Retinal pigment epithelial cell (primary cell): ENCODE measurements at regions not wholly inside any gene's neighbourhood (a gene's known extent, or its start where the extent isn't known, plus 50 kb on each side); places are given as distances from the start of the nearest gene placed in this dataset.

Source experiments
- DNase-seq: peaks from one replicate; pipeline ENCODE4 v3.0.0-alpha.2; 2010; ENCODE audit warnings: low read depth
- H3K4me3 ChIP-seq: 2 replicates; pipeline ENCODE4 v1.5.1; 2011; ENCODE audit warnings: mild to moderate bottlenecking, low read length, control low read depth, moderate library complexity
- TF ChIP-seq, protein P1 (sequence below): conservative IDR thresholded peaks from 2 replicates; pipeline ENCODE4 v1.5.1; 2011; ENCODE audit warnings: low read depth, low read length, control low read depth, inconsistent platforms

DNA sequence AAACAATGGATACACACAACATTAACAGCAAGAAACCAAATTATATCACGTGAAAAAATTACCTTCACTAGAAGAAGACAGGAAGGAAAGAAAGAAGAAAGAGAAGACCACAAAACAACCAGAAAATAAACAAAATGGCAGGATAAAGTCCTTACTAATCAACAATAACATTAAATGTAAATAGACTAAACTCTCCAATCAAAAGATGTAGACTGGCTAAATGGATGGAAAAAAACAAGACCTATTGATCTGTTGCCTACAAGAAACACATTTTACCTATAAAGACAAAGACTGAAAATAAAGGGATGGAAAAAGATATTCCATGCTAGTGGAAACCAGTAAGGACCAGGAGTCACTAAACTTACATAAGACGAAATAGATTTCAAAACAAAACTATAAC, 167.0 kb upstream of the ZC3H15 start:
- DNase-seq: no peak
- no peak overlapping the region for H3K4me3 ChIP-seq
- TF ChIP-seq, protein P1, sequence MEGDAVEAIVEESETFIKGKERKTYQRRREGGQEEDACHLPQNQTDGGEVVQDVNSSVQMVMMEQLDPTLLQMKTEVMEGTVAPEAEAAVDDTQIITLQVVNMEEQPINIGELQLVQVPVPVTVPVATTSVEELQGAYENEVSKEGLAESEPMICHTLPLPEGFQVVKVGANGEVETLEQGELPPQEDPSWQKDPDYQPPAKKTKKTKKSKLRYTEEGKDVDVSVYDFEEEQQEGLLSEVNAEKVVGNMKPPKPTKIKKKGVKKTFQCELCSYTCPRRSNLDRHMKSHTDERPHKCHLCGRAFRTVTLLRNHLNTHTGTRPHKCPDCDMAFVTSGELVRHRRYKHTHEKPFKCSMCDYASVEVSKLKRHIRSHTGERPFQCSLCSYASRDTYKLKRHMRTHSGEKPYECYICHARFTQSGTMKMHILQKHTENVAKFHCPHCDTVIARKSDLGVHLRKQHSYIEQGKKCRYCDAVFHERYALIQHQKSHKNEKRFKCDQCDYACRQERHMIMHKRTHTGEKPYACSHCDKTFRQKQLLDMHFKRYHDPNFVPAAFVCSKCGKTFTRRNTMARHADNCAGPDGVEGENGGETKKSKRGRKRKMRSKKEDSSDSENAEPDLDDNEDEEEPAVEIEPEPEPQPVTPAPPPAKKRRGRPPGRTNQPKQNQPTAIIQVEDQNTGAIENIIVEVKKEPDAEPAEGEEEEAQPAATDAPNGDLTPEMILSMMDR: no peak

DNA sequence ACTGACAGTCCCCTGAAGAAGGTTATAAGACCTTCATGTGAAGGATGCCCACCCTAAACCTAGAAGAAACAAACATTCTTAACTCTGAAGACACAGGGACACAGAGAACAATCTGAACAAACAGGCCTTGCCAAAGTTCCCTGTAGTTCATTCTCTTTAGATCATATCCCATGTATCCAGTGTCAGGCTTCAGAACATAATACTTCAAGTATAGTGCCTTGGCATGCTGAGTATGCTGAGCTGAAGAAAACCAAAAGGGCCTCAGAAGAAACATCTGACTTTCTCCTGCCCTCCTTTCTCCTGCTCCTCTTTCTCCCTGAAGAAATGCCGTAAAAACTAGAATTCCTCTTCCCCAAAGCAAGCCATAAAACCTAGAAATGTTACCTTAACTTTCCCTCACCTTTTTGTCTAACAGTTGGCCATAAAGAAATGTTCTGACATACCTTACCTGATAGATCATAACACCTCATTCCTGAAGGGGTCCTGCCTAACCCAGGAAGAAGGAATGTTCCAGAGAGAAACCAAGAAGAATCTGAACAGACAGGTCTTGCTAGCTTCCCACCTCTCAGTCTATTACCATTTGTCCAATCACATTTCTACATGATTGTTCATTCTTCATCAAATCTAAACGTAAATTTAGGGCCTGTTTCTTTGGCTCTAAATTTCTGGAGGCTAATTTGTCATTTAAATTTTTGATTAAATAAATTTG, 160.1 kb upstream of the ZC3H15 start:
- TF ChIP-seq, protein P1: no peak

DNA sequence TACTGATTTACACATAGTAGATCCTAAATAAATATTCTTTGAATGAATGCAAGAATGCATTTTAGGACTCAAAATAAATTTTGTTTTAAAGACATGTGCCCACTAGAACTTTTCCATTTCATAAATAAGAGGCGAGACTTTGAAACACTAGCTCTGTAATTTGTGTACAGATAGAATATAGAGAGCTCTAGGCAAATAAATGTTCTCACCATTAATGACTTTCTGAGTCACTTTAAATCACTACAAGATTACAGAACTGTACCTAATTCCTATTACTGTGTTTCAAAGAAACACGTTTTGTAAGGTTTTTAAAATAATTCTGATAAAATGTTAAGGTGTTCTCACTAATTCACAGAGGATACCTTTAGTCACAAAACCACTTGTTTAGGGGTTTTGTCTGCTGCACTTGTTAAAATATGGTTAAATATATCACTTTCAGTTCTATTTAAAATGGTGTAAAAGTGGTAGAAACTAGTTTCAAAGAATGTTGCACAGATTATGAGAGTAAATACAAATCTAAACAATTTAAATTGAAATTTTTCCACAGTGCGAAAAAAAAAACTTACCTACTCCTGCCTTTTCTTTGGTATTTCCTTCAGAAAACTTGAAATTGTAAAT, 158.7 kb upstream of the ZC3H15 start:
- no peak overlapping the region for H3K4me3 ChIP-seq
- TF ChIP-seq, protein P1: no peak
- no peak for DNase-seq

More for the DNA sequence above, 160.1 kb upstream of the ZC3H15 start:
- DNase-seq: no peak
- H3K4me3 ChIP-seq: no peak overlapping the region

DNA sequence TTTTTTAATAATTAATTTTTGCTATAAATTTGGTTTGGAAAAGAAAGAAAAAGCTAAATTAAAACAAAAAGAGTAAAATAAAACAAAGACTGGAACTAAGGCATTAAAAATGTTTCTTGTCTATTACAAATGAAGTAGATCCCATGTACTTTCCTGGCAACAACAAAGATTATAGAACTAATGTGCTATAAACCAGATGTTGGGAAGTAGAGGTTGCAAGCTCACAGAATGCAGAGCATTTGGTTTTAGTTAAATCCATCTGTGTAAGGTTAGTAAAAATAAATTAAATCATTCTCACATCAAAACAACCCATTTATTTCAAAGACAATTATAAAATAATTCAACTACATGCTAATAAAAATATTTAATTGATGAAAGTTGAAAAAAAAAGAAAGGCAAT, 157.2 kb upstream of the ZC3H15 start:
- no peak for DNase-seq
- TF ChIP-seq, protein P1: no peak
- no peak overlapping the region for H3K4me3 ChIP-seq

DNA sequence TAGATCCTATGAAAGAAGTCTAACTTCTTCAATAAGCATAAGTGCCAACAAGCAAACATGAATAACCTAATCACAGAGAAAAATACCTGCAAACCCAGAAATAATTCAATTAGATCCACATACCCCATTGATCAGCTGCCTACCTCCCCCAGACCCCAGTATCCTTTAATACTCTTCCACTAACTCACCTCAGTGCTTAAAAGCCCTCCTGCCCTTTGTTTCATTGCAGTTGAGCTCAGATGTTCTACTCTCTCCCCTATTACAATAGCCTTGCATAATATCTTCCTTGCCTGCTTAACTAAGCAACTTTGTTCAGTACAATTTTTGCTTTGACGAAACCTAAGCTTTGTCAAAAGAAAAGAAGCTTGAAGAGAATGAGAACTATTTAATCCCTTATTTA, 156.0 kb upstream of the ZC3H15 start:
- TF ChIP-seq, protein P1: no peak
- no peak for DNase-seq
- no peak overlapping the region for H3K4me3 ChIP-seq

DNA sequence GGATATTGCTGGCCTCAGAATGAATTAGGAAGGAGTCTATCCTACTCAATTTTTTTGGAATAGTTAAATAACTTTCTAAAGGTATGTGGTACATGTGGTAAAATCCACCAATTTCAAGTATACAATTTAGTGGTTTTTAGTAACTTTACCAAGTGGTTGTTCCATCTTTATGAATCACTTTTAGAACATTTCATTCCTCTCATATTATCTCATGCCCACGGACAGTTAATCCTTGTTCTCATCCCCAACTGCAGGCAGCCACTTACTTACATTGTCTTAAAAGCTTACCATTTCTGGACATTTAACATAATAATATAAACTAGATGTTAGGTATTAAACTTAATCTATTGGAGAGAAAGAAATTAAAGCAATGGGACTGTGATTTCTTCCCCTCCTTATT, 146.3 kb upstream of the ZC3H15 start:
- TF ChIP-seq, protein P1: no peak
- no peak for DNase-seq

DNA sequence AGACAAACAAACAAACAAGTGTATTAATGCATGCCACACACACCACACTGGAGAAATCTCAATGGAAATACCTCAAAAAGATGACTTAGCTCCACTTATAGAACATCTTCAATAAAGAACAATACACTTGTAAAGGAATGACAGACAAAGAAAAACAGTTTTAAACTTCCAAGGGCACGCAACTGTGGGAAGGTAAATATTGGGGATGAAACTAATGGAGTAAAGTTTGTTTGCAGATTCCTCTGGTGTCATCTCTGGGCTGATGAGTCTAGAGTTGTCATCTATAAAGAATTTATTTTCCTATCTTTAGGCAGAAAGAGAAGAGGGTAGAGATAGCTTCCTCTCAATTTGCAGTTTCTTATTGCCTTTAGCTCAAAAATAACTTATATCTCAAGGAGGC, 144.0 kb upstream of the ZC3H15 start:
- TF ChIP-seq, protein P1: no peak
- no peak overlapping the region for H3K4me3 ChIP-seq
- no peak for DNase-seq

More for the DNA sequence above, 146.3 kb upstream of the ZC3H15 start:
- no peak overlapping the region for H3K4me3 ChIP-seq
